ENCODE measurements at regions not wholly inside any gene's neighbourhood (a gene's known extent, or its start where the extent isn't known, plus 50 kb on each side); places are given as distances from the start of the nearest gene placed in this dataset.

GRCh38 chr4:138678985-138679746 is 336.4 kb upstream of the NOCT start:
- Mint-ChIP-seq H3K36me3 (ENCODE audit: unreplicated experiment) (no peaks in the 10 kb centered on the region), H3K4me3 (ENCODE audit: unreplicated experiment) (no peak overlapping the region), H3K9me3 (ENCODE audit: unreplicated experiment) (peaks cover 3% of the 10 kb centered on the region), H3K27me3 (ENCODE audit: unreplicated experiment) (no peaks in the 10 kb centered on the region), H3K4me1 (ENCODE audit: low read depth, unreplicated experiment) (peaks cover 22% of the 10 kb centered on the region), H3K27ac (ENCODE audit: unreplicated experiment) (no peak overlapping the region)
- no peak for DNase-seq
- TF ChIP-seq CTCF (IDR thresholded peaks at IDR 0.05; ENCODE audit: partially characterized antibody, unreplicated experiment), result no peak

GRCh38 chr4:138677748-138678147 is 337.8 kb upstream of the NOCT start:
- H3K27me3 Mint-ChIP-seq (ENCODE audit: unreplicated experiment), result no peaks in the 10 kb centered on the region
- no peak overlapping the region for H3K27ac Mint-ChIP-seq (ENCODE audit: unreplicated experiment)
- H3K4me3 Mint-ChIP-seq (ENCODE audit: unreplicated experiment), result no peak overlapping the region
- no peak for TF ChIP-seq CTCF (IDR thresholded peaks at IDR 0.05; ENCODE audit: partially characterized antibody, unreplicated experiment)
- H3K4me1 Mint-ChIP-seq (ENCODE audit: low read depth, unreplicated experiment), result peaks cover 18% of the 10 kb centered on the region
- no peak for DNase-seq
- H3K9me3 Mint-ChIP-seq (ENCODE audit: unreplicated experiment), result peaks cover 3% of the 10 kb centered on the region
- H3K36me3 Mint-ChIP-seq (ENCODE audit: unreplicated experiment), result no peaks in the 10 kb centered on the region

- Mint-ChIP-seq H3K4me1 (ENCODE audit: low read depth, unreplicated experiment) (peaks cover 17% of the 10 kb centered on the region), H3K36me3 (ENCODE audit: unreplicated experiment) (no peaks in the 10 kb centered on the region), H3K27me3 (ENCODE audit: unreplicated experiment) (no peaks in the 10 kb centered on the region), H3K27ac (ENCODE audit: unreplicated experiment) (no peak overlapping the region), H3K4me3 (ENCODE audit: unreplicated experiment) (no peak overlapping the region), H3K9me3 (ENCODE audit: unreplicated experiment) (peaks cover 3% of the 10 kb centered on the region)
- DNase-seq, result no peak
- no peak for TF ChIP-seq CTCF (IDR thresholded peaks at IDR 0.05; ENCODE audit: partially characterized antibody, unreplicated experiment)
Observed at GRCh38 chr4:138677212-138677611, 338.4 kb upstream of the NOCT start.

- no peaks in the 10 kb centered on the region for H3K27me3 Mint-ChIP-seq (ENCODE audit: unreplicated experiment)
- peak overlapping the region; percentile 52 for H3K27ac Mint-ChIP-seq (ENCODE audit: unreplicated experiment)
- peaks cover 3% of the 10 kb centered on the region for H3K9me3 Mint-ChIP-seq (ENCODE audit: unreplicated experiment)
- DNase-seq, result no peak
- no peak for TF ChIP-seq CTCF (IDR thresholded peaks at IDR 0.05; ENCODE audit: partially characterized antibody, unreplicated experiment)
- H3K36me3 Mint-ChIP-seq (ENCODE audit: unreplicated experiment), result no peaks in the 10 kb centered on the region
- H3K4me3 Mint-ChIP-seq (ENCODE audit: unreplicated experiment), result no peak overlapping the region
- peaks cover 6% of the 10 kb centered on the region for H3K4me1 Mint-ChIP-seq (ENCODE audit: low read depth, unreplicated experiment)
Observed at GRCh38 chr4:138675685-138676084, 339.9 kb upstream of the NOCT start.

- Mint-ChIP-seq H3K27ac (ENCODE audit: unreplicated experiment) (no peak overlapping the region), H3K4me1 (ENCODE audit: low read depth, unreplicated experiment) (peaks cover 5% of the 10 kb centered on the region), H3K27me3 (ENCODE audit: unreplicated experiment) (no peaks in the 10 kb centered on the region), H3K9me3 (ENCODE audit: unreplicated experiment) (peaks cover 3% of the 10 kb centered on the region), H3K4me3 (ENCODE audit: unreplicated experiment) (no peak overlapping the region), H3K36me3 (ENCODE audit: unreplicated experiment) (no peaks in the 10 kb centered on the region)
- TF ChIP-seq CTCF (IDR thresholded peaks at IDR 0.05; ENCODE audit: partially characterized antibody, unreplicated experiment), result no peak
- DNase-seq, result no peak
Observed at GRCh38 chr4:138674209-138674608, 341.4 kb upstream of the NOCT start.
